ENCODE measurements at regions not wholly inside any gene's neighbourhood (a gene's known extent, or its start where the extent isn't known, plus 50 kb on each side); places are given as distances from the start of the nearest gene placed in this dataset.

- no peak for TF ChIP-seq CTCF (IDR thresholded peaks at IDR 0.05; ENCODE audit: low read length, missing control alignments)
- DNase-seq (ENCODE audit: low read depth) = no peak
These were observed 295.8 kb downstream of the MATN1 start for GRCh38 chr1:30427545-30427944.

GRCh38 chr1:30425046-30425445, 298.3 kb downstream of the MATN1 start:
- no peak for TF ChIP-seq CTCF (IDR thresholded peaks at IDR 0.05; ENCODE audit: low read length, missing control alignments)
- DNase-seq (ENCODE audit: low read depth) = no peak
- no peak overlapping the region for H3K4me3 ChIP-seq (replicated peaks; ENCODE audit: low read depth, low read length)

More at GRCh38 chr1:30427545-30427944, 295.8 kb downstream of the MATN1 start:
- no peak overlapping the region for H3K4me3 ChIP-seq (replicated peaks; ENCODE audit: low read depth, low read length)

GRCh38 chr1:30423570-30423969, 299.8 kb downstream of the MATN1 start:
- DNase-seq (ENCODE audit: low read depth) = no peak
- TF ChIP-seq CTCF (IDR thresholded peaks at IDR 0.05; ENCODE audit: low read length, missing control alignments) = no peak

GRCh38 chr1:30422251-30422650, 301.1 kb downstream of the MATN1 start:
- no peak overlapping the region for H3K4me3 ChIP-seq (replicated peaks; ENCODE audit: low read depth, low read length)
- no peak for DNase-seq (ENCODE audit: low read depth)
- no peak for TF ChIP-seq CTCF (IDR thresholded peaks at IDR 0.05; ENCODE audit: low read length, missing control alignments)

More at GRCh38 chr1:30423570-30423969, 299.8 kb downstream of the MATN1 start:
- H3K4me3 ChIP-seq (replicated peaks; ENCODE audit: low read depth, low read length) = no peak overlapping the region

GRCh38 chr1:30420519-30421050, 302.8 kb downstream of the MATN1 start:
- no peak for TF ChIP-seq CTCF (IDR thresholded peaks at IDR 0.05; ENCODE audit: low read length, missing control alignments)
- DNase-seq (ENCODE audit: low read depth) = no peak
- no peak overlapping the region for H3K4me3 ChIP-seq (replicated peaks; ENCODE audit: low read depth, low read length)

- H3K4me3 ChIP-seq (replicated peaks; ENCODE audit: low read depth, low read length) = no peak overlapping the region
- TF ChIP-seq CTCF (IDR thresholded peaks at IDR 0.05; ENCODE audit: low read length, missing control alignments) = no peak
- DNase-seq (ENCODE audit: low read depth) = no peak
These were observed 303.6 kb downstream of the MATN1 start for GRCh38 chr1:30419831-30420230.

Data from fibroblast of pulmonary artery (primary cell).